Esophagus muscularis mucosa (tissue), 4 donors: ENCODE measurements at regions not wholly inside any gene's neighbourhood (a gene's known extent, or its start where the extent isn't known, plus 50 kb on each side); places are given as distances from the start of the nearest gene placed in this dataset.

Experiments used
- DNase-seq: peaks from one replicate; pipeline ENCODE4 v3.0.0-alpha.2; 2017; ENCODE audit errors: extremely low spot score
- H3K27ac ChIP-seq, 4 donors: fragments of 200-600 bp; sonication (generic); replicated peaks in 1 of 4; 1 replicate in 3 of 4; 2 replicates in 1 of 4; pipeline ENCODE4 v1.5.1; 2016 to 2019; ENCODE audit warnings: mild to moderate bottlenecking in 1 of 4
- H3K27me3 ChIP-seq, 4 donors: fragments of 200-600 bp; sonication (generic); one replicate each; pipeline versions ENCODE4 v1.5.1 to v1.6.0; 2016 to 2019
- H3K36me3 ChIP-seq, 4 donors: fragments of 200-600 bp; sonication (generic); one replicate each; pipeline ENCODE4 v1.5.1; 2016 to 2019
- H3K4me1 ChIP-seq, 4 donors: fragments of 200-600 bp; sonication (generic); one replicate each; pipeline ENCODE4 v1.5.1; 2016 to 2019
- H3K4me3 ChIP-seq, 4 donors: fragments of 200-600 bp; sonication (generic); 1 replicate in 2 of 4; 2 replicates in 2 of 4; pipeline ENCODE4 v1.5.1; 2016 to 2019; ENCODE audit warnings: mild to moderate bottlenecking in 4 of 4, moderate library complexity in 1 of 4
- H3K9me3 ChIP-seq, 4 donors: fragments of 200-600 bp; sonication (generic); 1 replicate in 3 of 4; 2 replicates in 1 of 4; pipeline ENCODE4 v1.5.1; 2016 to 2019
- CTCF ChIP-seq, 3 experiments: fragments of 200-600 bp in 2 of 3; fragments of 450-650 bp in 1 of 3; sonication (generic) in 2 of 3; IDR thresholded peaks; one replicate each; pipeline ENCODE4 v1.5.1; 2017 to 2019; ENCODE audit warnings: antibody characterized with exemption in 3 of 3, mild to moderate bottlenecking in 2 of 3, moderate library complexity in 1 of 3
- EP300 ChIP-seq: sonication (generic); formaldehyde crosslinking; IDR thresholded peaks from one replicate; pipeline ENCODE4 v1.6.1; 2017; ENCODE audit warnings: antibody characterized with exemption
- POLR2A ChIP-seq: fragments of 450-650 bp; IDR thresholded peaks from one replicate; pipeline ENCODE4 v1.6.1; 2017; ENCODE audit warnings: antibody characterized with exemption, moderate library complexity, mild to moderate bottlenecking, low read depth
- POLR2AphosphoS5 ChIP-seq, 2 donors: sonication (generic); formaldehyde crosslinking; IDR thresholded peaks; one replicate each; pipeline ENCODE4 v1.6.1; 2017; ENCODE audit warnings: antibody characterized with exemption in 2 of 2
- WGBS: methylation state at CpG from one replicate; pipeline ENCODE4 v1.1.5; 2018; 5-methylcytosine and 5-hydroxymethylcytosine counted together
- intact Hi-C: fragments of 100-400 bp; cut with DNase I; formaldehyde crosslinking; loops from one replicate; pipeline ENCODE4 v1.15.1; 2023

- Histone ChIP-seq H3K27me3 (no peaks in the 10 kb centered on the region), H3K4me1 (no peaks in the 10 kb centered on the region), H3K27ac (no peak overlapping the region), H3K36me3 (no peaks in the 10 kb centered on the region), H3K4me3 (no peak overlapping the region), H3K9me3 (no peaks in the 10 kb centered on the region)
- no peak for DNase-seq
- 12% methylated on average over 3 of the region's 3 CpGs for WGBS
- intact Hi-C loops, result no loop called here
- TF ChIP-seq CTCF (IDR thresholded peaks at IDR 0.05) (no peak), POLR2AphosphoS5 (IDR thresholded peaks at IDR 0.05) (no peak), POLR2A (no peak), EP300 (no peak)
These were observed 112.0 kb upstream of the LRRC7 start for GRCh38 chr1:69455718-69456117.

- Histone ChIP-seq H3K27me3 (no peaks in the 10 kb centered on the region), H3K4me3 (no peak overlapping the region), H3K9me3 (no peaks in the 10 kb centered on the region), H3K4me1 (no peaks in the 10 kb centered on the region), H3K27ac (no peak overlapping the region), H3K36me3 (no peaks in the 10 kb centered on the region)
- no peak for DNase-seq
- intact Hi-C loops, result no loop called here
- TF ChIP-seq EP300 (no peak), POLR2A (no peak), CTCF (IDR thresholded peaks at IDR 0.05) (no peak), POLR2AphosphoS5 (IDR thresholded peaks at IDR 0.05) (no peak)
These were observed 108.5 kb upstream of the LRRC7 start for GRCh38 chr1:69459244-69459643.

- WGBS, result 96% methylated on average over 2 of the region's 2 CpGs
- H3K27me3 ChIP-seq, result no peaks in the 10 kb centered on the region
- no peak for DNase-seq
- no peaks in the 10 kb centered on the region for H3K36me3 ChIP-seq
- intact Hi-C loops, result no loop called here
- no peaks in the 10 kb centered on the region for H3K4me1 ChIP-seq
- no peak overlapping the region for H3K4me3 ChIP-seq
- no peaks in the 10 kb centered on the region for H3K9me3 ChIP-seq
- H3K27ac ChIP-seq, result no peak overlapping the region
- TF ChIP-seq POLR2AphosphoS5 (IDR thresholded peaks at IDR 0.05) (no peak), POLR2A (no peak), CTCF (IDR thresholded peaks at IDR 0.05) (no peak), EP300 (no peak)
These were observed 92.7 kb upstream of the LRRC7 start for GRCh38 chr1:69475021-69475420.

GRCh38 chr1:69479734-69480133, 88.0 kb upstream of the LRRC7 start:
- H3K9me3 ChIP-seq, result no peaks in the 10 kb centered on the region
- 70% methylated on average over 1 of the region's 1 CpG for WGBS
- no peak for TF ChIP-seq POLR2AphosphoS5 (IDR thresholded peaks at IDR 0.05)
- TF ChIP-seq POLR2A, result no peak
- no peak for TF ChIP-seq EP300
- TF ChIP-seq CTCF (IDR thresholded peaks at IDR 0.05), result no peak
- no peaks in the 10 kb centered on the region for H3K4me1 ChIP-seq
- no peaks in the 10 kb centered on the region for H3K36me3 ChIP-seq
- no peak overlapping the region for H3K4me3 ChIP-seq
- no peak overlapping the region for H3K27ac ChIP-seq
- no peaks in the 10 kb centered on the region for H3K27me3 ChIP-seq
- intact Hi-C loops, result no loop called here
- no peak for DNase-seq

GRCh38 chr1:69483246-69483645, 84.5 kb upstream of the LRRC7 start:
- WGBS, result 65% methylated on average over 2 of the region's 2 CpGs
- H3K9me3 ChIP-seq, result no peaks in the 10 kb centered on the region
- intact Hi-C loops, result no loop called here
- DNase-seq, result no peak
- H3K36me3 ChIP-seq, result no peaks in the 10 kb centered on the region
- no peak overlapping the region for H3K4me3 ChIP-seq
- H3K4me1 ChIP-seq, result no peaks in the 10 kb centered on the region
- H3K27me3 ChIP-seq, result no peaks in the 10 kb centered on the region
- TF ChIP-seq POLR2AphosphoS5 (IDR thresholded peaks at IDR 0.05) (no peak), CTCF (IDR thresholded peaks at IDR 0.05) (no peak), POLR2A (no peak), EP300 (no peak)
- no peak overlapping the region for H3K27ac ChIP-seq
